B cell (primary cell): ENCODE measurements at regions not wholly inside any gene's neighbourhood (a gene's known extent, or its start where the extent isn't known, plus 50 kb on each side); places are given as distances from the start of the nearest gene placed in this dataset.

ENCODE experiments used
- ATAC-seq: fragments of 200-7000 bp; cut with Tn5 transposase; one replicate; pipeline ENCODE4 v1.10.0; 2021; ENCODE audit warnings: low read depth, mild to moderate bottlenecking, moderate number of reproducible peaks, moderate library complexity
- CTCF ChIA-PET: fragments of 350-600 bp; sonication (Branson Sonifier 250); formaldehyde crosslinking; loops from one replicate; lab custom pipeline; 2021; ENCODE audit warnings: antibody characterized with exemption, inconsistent platforms; lab: Charles Lee
- POLR2A ChIA-PET: fragments of 350-600 bp; sonication (Branson Sonifier 250); formaldehyde crosslinking; loops from one replicate; lab custom pipeline; 2021; ENCODE audit warnings: antibody characterized with exemption; lab: Charles Lee
- DNase-seq: peaks from one replicate; pipeline ENCODE4 v3.0.0; 2013
- H2AFZ ChIP-seq: 2 replicates; pipeline ENCODE4 v1.6.1; 2012; ENCODE audit warnings: mild to moderate bottlenecking, low read depth, low read length; ENCODE audit not compliant: insufficient read depth, poor library complexity, severe bottlenecking
- H3K27ac ChIP-seq, 2 donors: 1 replicate in 1 of 2; 2 replicates in 1 of 2; pipeline ENCODE4 v1.5.1; 2012 to 2013; ENCODE audit warnings: low read length in 2 of 2, mild to moderate bottlenecking in 2 of 2, moderate library complexity in 1 of 2
- H3K27me3 ChIP-seq, 4 experiments: fragments of 200-600 bp in 1 of 4; sonication (generic) in 1 of 4; replicated peaks in 1 of 4; 1 replicate in 2 of 4; 2 replicates in 2 of 4; pipeline versions ENCODE4 v1.6.1 to v1.7.0; 2013 to 2016; ENCODE audit warnings: low read length in 3 of 4, mild to moderate bottlenecking in 2 of 4, mixed read lengths in 1 of 4, moderate library complexity in 1 of 4; ENCODE audit not compliant: insufficient read depth in 4 of 4, control insufficient read depth in 3 of 4; ENCODE audit errors: control extremely low read depth in 1 of 4
- H3K36me3 ChIP-seq, 2 experiments: replicated peaks in 1 of 2; 1 replicate in 1 of 2; 2 replicates in 1 of 2; pipeline versions ENCODE4 v1.6.1 to v1.7.1; 2013; ENCODE audit warnings: low read length in 1 of 2; ENCODE audit not compliant: insufficient read depth in 2 of 2, control insufficient read depth in 1 of 2; ENCODE audit errors: control extremely low read depth in 1 of 2, extremely low read depth in 1 of 2
- H3K4me1 ChIP-seq, 2 donors: fragments of 200-600 bp in 1 of 2; sonication (generic) in 1 of 2; 1 replicate in 1 of 2; 2 replicates in 1 of 2; pipeline versions ENCODE4 v1.5.1 to v1.6.1; 2013 to 2017; ENCODE audit warnings: low read length in 2 of 2; ENCODE audit not compliant: control insufficient read depth in 2 of 2, insufficient read depth in 2 of 2
- H3K4me2 ChIP-seq: replicated peaks from 2 replicates; pipeline ENCODE3; 2012; ENCODE audit warnings: mild to moderate bottlenecking, low read depth, low read length; ENCODE audit not compliant: poor library complexity, severe bottlenecking
- H3K4me3 ChIP-seq, 5 experiments: fragments of 200-600 bp in 1 of 5; sonication (generic) in 1 of 5; 1 replicate in 3 of 5; 2 replicates in 2 of 5; pipeline versions ENCODE4 v1.5.1 to v1.7.0; 2011 to 2016; ENCODE audit warnings: low read length in 4 of 5, mild to moderate bottlenecking in 4 of 5, low read depth in 2 of 5, control low read depth in 1 of 5, moderate library complexity in 1 of 5; ENCODE audit not compliant: insufficient read depth in 1 of 5; ENCODE audit errors: control extremely low read depth in 1 of 5, extremely low read depth in 1 of 5
- H3K79me2 ChIP-seq: fragments of 200-600 bp; sonication (generic); one replicate; pipeline ENCODE4 v1.6.0; 2016; ENCODE audit warnings: low read length; ENCODE audit not compliant: control insufficient read depth, insufficient read depth
- H3K9ac ChIP-seq: fragments of 200-600 bp; sonication (generic); 2 replicates; pipeline ENCODE4 v1.6.1; 2017; ENCODE audit warnings: mild to moderate bottlenecking, low read length, moderate library complexity
- H3K9me3 ChIP-seq, 3 donors: one replicate each; pipeline versions ENCODE4 v1.6.1 to v1.7.1; 2013; ENCODE audit warnings: low read length in 2 of 3; ENCODE audit not compliant: control insufficient read depth in 2 of 3, insufficient read depth in 1 of 3; ENCODE audit errors: control extremely low read depth in 1 of 3
- H4K20me1 ChIP-seq: 2 replicates; pipeline ENCODE4 v1.6.0; 2012; ENCODE audit warnings: mild to moderate bottlenecking, low read length; ENCODE audit not compliant: insufficient read depth, control insufficient read depth, poor library complexity, severe bottlenecking
- H3K27ac Mint-ChIP-seq: one replicate; pipeline ENCODE4 v1.8.0; 2021; ENCODE audit warnings: mixed read lengths
- H3K27me3 Mint-ChIP-seq: one replicate; pipeline ENCODE4 v1.8.0; 2021; ENCODE audit warnings: mixed read lengths
- H3K4me1 Mint-ChIP-seq: one replicate; pipeline ENCODE4 v1.8.0; 2021; ENCODE audit warnings: mixed read lengths
- H3K4me3 Mint-ChIP-seq: one replicate; pipeline ENCODE4 v1.8.0; 2021; ENCODE audit warnings: mixed read lengths
- H3K9me3 Mint-ChIP-seq: one replicate; pipeline ENCODE4 v1.8.0; 2022; ENCODE audit warnings: mixed read lengths; ENCODE audit not compliant: insufficient read depth
- EZH2 ChIP-seq: IDR thresholded peaks from 2 replicates; pipeline ENCODE4 v1.6.1; 2012; ENCODE audit warnings: borderline replicate concordance, low read depth, mild to moderate bottlenecking, moderate library complexity, low read length; ENCODE audit not compliant: insufficient read depth, poor library complexity, severe bottlenecking
- WGBS: methylation state at CpG from one replicate; pipeline ENCODE4 v1.1.5; 2013; ENCODE audit warnings: missing lambda C conversion rate; ENCODE audit not compliant: insufficient coverage; 5-methylcytosine and 5-hydroxymethylcytosine counted together
- intact Hi-C: fragments of 100-400 bp; cut with micrococcal nuclease; formaldehyde crosslinking; loops from one replicate; pipeline ENCODE4 v1.10.0; 2022
- TF ChIP-seq, protein P1 (sequence below): fragments of 200-600 bp; IDR thresholded peaks from one replicate; pipeline ENCODE4 v1.8.0; 2022; ENCODE audit warnings: antibody characterized with exemption, mild to moderate bottlenecking

GRCh38 chr18:64936671-64937070, 787.8 kb upstream of the LINC00305 start:
- Histone ChIP-seq H2AFZ (no peak overlapping the region), H3K27me3 (no peaks in the 10 kb centered on the region), H3K4me2 (no peak overlapping the region), H3K4me3 (no peak overlapping the region), H3K79me2 (no peaks in the 10 kb centered on the region), H3K36me3 (no peaks in the 10 kb centered on the region), H3K4me1 (no peaks in the 10 kb centered on the region), H3K9ac (no peak overlapping the region), H3K9me3 (no peaks in the 10 kb centered on the region), H3K27ac (no peak overlapping the region), H4K20me1 (no peaks in the 10 kb centered on the region)
- Mint-ChIP-seq H3K27ac (no peak overlapping the region), H3K27me3 (no peaks in the 10 kb centered on the region), H3K9me3 (no peaks in the 10 kb centered on the region), H3K4me1 (no peaks in the 10 kb centered on the region), H3K4me3 (no peak overlapping the region)
- CTCF ChIA-PET, result no interaction called here
- WGBS, result no CpG with 5 or more reads among the region's 1 CpG
- DNase-seq, result no peak
- TF ChIP-seq, protein P1, sequence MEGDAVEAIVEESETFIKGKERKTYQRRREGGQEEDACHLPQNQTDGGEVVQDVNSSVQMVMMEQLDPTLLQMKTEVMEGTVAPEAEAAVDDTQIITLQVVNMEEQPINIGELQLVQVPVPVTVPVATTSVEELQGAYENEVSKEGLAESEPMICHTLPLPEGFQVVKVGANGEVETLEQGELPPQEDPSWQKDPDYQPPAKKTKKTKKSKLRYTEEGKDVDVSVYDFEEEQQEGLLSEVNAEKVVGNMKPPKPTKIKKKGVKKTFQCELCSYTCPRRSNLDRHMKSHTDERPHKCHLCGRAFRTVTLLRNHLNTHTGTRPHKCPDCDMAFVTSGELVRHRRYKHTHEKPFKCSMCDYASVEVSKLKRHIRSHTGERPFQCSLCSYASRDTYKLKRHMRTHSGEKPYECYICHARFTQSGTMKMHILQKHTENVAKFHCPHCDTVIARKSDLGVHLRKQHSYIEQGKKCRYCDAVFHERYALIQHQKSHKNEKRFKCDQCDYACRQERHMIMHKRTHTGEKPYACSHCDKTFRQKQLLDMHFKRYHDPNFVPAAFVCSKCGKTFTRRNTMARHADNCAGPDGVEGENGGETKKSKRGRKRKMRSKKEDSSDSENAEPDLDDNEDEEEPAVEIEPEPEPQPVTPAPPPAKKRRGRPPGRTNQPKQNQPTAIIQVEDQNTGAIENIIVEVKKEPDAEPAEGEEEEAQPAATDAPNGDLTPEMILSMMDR, result no peak
- TF ChIP-seq EZH2, result no peak
- no peak for ATAC-seq
- POLR2A ChIA-PET, result no interaction called here
- intact Hi-C loops, result no loop called here

DNA sequence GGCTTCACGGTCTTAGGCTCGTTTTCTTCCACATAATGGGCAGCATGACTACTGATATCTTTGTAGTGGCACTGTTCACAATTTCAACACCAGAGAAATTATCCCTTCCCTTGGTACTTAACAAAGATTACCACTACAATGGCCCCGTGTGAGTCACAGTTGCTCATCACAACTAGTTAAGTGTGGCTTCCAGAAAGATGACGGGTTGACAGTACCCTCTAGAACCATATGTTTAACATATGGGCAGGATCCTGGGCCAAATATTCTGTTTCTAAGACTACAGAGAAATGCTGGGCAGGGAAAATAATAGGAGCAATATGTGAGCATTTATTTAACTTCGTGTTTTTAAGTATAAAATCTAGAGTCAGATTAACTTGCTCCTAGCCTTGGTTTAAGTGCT, 780.1 kb upstream of the LINC00305 start:
- Histone ChIP-seq H3K79me2 (no peaks in the 10 kb centered on the region), H4K20me1 (no peaks in the 10 kb centered on the region), H3K4me1 (no peaks in the 10 kb centered on the region), H3K36me3 (no peaks in the 10 kb centered on the region), H3K9ac (no peak overlapping the region), H3K4me3 (no peak overlapping the region), H2AFZ (no peak overlapping the region), H3K4me2 (no peak overlapping the region), H3K9me3 (no peaks in the 10 kb centered on the region), H3K27ac (no peak overlapping the region), H3K27me3 (no peaks in the 10 kb centered on the region)
- H3K27ac Mint-ChIP-seq, result no peak overlapping the region
- ChIA-PET POLR2A (no interaction called here), CTCF (no interaction called here)
- no peak for TF ChIP-seq EZH2
- TF ChIP-seq, protein P1, result no peak
- ATAC-seq (no peak), DNase-seq (no peak)
- no peaks in the 10 kb centered on the region for H3K9me3 Mint-ChIP-seq
- intact Hi-C loops, result no loop called here
- WGBS, result 92% methylated on average over 2 of the region's 5 CpGs
- no peak overlapping the region for H3K4me3 Mint-ChIP-seq
- H3K27me3 Mint-ChIP-seq, result no peaks in the 10 kb centered on the region
- no peaks in the 10 kb centered on the region for H3K4me1 Mint-ChIP-seq
